ENCODE measurements at regions not wholly inside any gene's neighbourhood (a gene's known extent, or its start where the extent isn't known, plus 50 kb on each side); places are given as distances from the start of the nearest gene placed in this dataset.

GRCh38 chr14:66076176-66076575, 410.0 kb upstream of the CCDC196 start:
- DNase-seq: no peak

GRCh38 chr14:66078006-66078405, 408.2 kb upstream of the CCDC196 start:
- DNase-seq: peak; percentile 65 to 77

- no peak for DNase-seq
Observed at GRCh38 chr14:66081594-66082376, 404.4 kb upstream of the CCDC196 start.

- DNase-seq: no peak
Observed at GRCh38 chr14:66085224-66085623, 400.9 kb upstream of the CCDC196 start.

- DNase-seq: no peak
Observed at GRCh38 chr14:66085665-66086064, 400.5 kb upstream of the CCDC196 start.

GRCh38 chr14:66087231-66087630, 398.9 kb upstream of the CCDC196 start:
- DNase-seq: no peak

- DNase-seq: no peak
Observed at GRCh38 chr14:66088656-66089055, 397.5 kb upstream of the CCDC196 start.

- no peak for DNase-seq
Observed at GRCh38 chr14:66092206-66092605, 394.0 kb upstream of the CCDC196 start.

- no peak for DNase-seq
Observed at GRCh38 chr14:66092748-66093147, 393.4 kb upstream of the CCDC196 start.

GRCh38 chr14:66094001-66094727, 392.0 kb upstream of the CCDC196 start:
- DNase-seq: no peak

GRCh38 chr14:66099451-66099850, 386.7 kb upstream of the CCDC196 start:
- DNase-seq: peak in 1 of 2 experiments; percentile 41

GRCh38 chr14:66099931-66100330, 386.2 kb upstream of the CCDC196 start:
- no peak for DNase-seq

- DNase-seq: no peak
Observed at GRCh38 chr14:66101662-66102061, 384.5 kb upstream of the CCDC196 start.

GRCh38 chr14:66104486-66104885, 381.7 kb upstream of the CCDC196 start:
- DNase-seq: no peak

- no peak for DNase-seq
Observed at GRCh38 chr14:66105815-66106214, 380.4 kb upstream of the CCDC196 start.

- no peak for DNase-seq
Observed at GRCh38 chr14:66109426-66109825, 376.7 kb upstream of the CCDC196 start.

- no peak for DNase-seq
Observed at GRCh38 chr14:66111891-66112290, 374.3 kb upstream of the CCDC196 start.

GRCh38 chr14:66114071-66114470, 372.1 kb upstream of the CCDC196 start:
- no peak for DNase-seq

GRCh38 chr14:66115740-66116502, 370.2 kb upstream of the CCDC196 start:
- no peak for DNase-seq

GRCh38 chr14:66116732-66117131, 369.4 kb upstream of the CCDC196 start:
- DNase-seq: no peak

GRCh38 chr14:66117600-66117999, 368.6 kb upstream of the CCDC196 start:
- no peak for DNase-seq

- no peak for DNase-seq
Observed at GRCh38 chr14:66119606-66120231, 366.5 kb upstream of the CCDC196 start.

GRCh38 chr14:66120402-66120801, 365.8 kb upstream of the CCDC196 start:
- DNase-seq: no peak
